ENCODE measurements at regions not wholly inside any gene's neighbourhood (a gene's known extent, or its start where the extent isn't known, plus 50 kb on each side); places are given as distances from the start of the nearest gene placed in this dataset.
"Not testable (repeated sequence)": the region's sequence is repeated elsewhere in the genome, so short reads cannot be mapped to it uniquely, and the experiment has no call there.

DNA sequence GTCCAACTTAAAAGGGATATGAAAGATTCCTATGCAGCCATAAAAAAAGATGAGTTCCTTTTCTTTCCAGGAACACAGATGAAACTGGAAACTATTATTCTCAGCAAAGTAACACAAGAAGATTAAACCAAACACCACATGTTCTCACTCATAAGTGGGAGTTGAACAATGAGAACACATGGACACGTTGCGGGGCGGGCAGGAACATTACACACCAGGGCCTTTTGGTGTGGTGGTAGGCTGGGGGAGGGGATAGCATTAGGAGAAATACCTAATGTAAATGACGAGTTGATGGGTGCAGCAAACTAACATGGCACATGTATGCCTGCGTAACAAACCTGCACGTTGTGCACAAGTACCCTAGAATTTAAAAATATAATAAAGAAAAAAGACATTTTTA is 516.1 kb downstream of the LRRC70 start:
- Mint-ChIP-seq H3K36me3 (no peaks in the 10 kb centered on the region), H3K27me3 (ENCODE audit: low read depth) (no peaks in the 10 kb centered on the region; the same call in 1 of the 2 replicates), H3K27ac (no peak overlapping the region), H3K9me3 (peaks cover 3% of the 10 kb centered on the region; the same call in 1 of the 2 replicates), H3K4me1 (peaks cover 6% of the 10 kb centered on the region), H3K4me3 (no peak overlapping the region)
- ATAC-seq (no peak), DNase-seq (ENCODE audit: low spot score) (no peak)
- TF ChIP-seq TEAD1 (CRISPR knock-in tag; IDR thresholded peaks at IDR 0.05) (no peak), NR2C2 (CRISPR knock-in tag; IDR thresholded peaks at IDR 0.05) (no peak), ZNF423 (CRISPR knock-in tag; IDR thresholded peaks at IDR 0.05) (no peak), KAT7 (CRISPR knock-in tag; IDR thresholded peaks at IDR 0.05; ENCODE audit: borderline replicate concordance) (no peak), HMGA2 (CRISPR knock-in tag; IDR thresholded peaks at IDR 0.05) (no peak), SMAD4 (CRISPR knock-in tag; IDR thresholded peaks at IDR 0.05) (no peak), NFE2L1 (CRISPR knock-in tag; IDR thresholded peaks at IDR 0.05) (no peak), EMX1 (CRISPR knock-in tag; IDR thresholded peaks at IDR 0.05) (no peak), ELF4 (CRISPR knock-in tag; IDR thresholded peaks at IDR 0.05; ENCODE audit: low read depth) (no peak)
- TF ChIP-seq, protein P1, sequence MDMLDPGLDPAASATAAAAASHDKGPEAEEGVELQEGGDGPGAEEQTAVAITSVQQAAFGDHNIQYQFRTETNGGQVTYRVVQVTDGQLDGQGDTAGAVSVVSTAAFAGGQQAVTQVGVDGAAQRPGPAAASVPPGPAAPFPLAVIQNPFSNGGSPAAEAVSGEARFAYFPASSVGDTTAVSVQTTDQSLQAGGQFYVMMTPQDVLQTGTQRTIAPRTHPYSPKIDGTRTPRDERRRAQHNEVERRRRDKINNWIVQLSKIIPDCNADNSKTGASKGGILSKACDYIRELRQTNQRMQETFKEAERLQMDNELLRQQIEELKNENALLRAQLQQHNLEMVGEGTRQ (CRISPR knock-in tag; IDR thresholded peaks at IDR 0.05), result no peak
- POLR2A ChIA-PET, result no interaction called here
- CTCF ChIA-PET, result no interaction called here

DNA sequence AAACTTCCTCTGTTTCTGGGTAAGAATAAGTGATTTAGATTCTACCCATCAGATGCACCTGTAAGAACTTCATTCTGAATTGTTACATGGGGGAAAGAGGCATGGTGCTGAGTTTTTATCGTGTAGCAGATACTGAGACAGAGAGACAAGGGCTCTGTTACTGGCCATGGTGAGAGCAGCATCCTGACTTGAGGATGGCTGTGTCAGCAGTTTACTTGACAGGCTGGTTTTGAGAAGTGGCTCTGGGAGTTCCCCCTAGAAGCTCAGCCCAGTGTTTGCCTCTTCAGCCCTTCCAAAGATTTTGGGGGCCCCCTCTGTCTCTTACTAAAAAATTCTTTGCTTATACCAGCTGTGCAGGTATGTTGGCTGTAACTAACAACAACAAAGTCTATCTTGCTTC is 510.5 kb downstream of the LRRC70 start:
- TF ChIP-seq PRDM15 (CRISPR knock-in tag; IDR thresholded peaks at IDR 0.05) (no peak), ZNF396 (CRISPR knock-in tag; IDR thresholded peaks at IDR 0.05; ENCODE audit: borderline replicate concordance) (no peak), SP1 (CRISPR knock-in tag; conservative IDR thresholded peaks at IDR 0.05) (no peak), ETV6 (CRISPR knock-in tag; IDR thresholded peaks at IDR 0.05) (no peak), USF1 (CRISPR knock-in tag; IDR thresholded peaks at IDR 0.05) (no peak)
- TF ChIP-seq, protein P2, sequence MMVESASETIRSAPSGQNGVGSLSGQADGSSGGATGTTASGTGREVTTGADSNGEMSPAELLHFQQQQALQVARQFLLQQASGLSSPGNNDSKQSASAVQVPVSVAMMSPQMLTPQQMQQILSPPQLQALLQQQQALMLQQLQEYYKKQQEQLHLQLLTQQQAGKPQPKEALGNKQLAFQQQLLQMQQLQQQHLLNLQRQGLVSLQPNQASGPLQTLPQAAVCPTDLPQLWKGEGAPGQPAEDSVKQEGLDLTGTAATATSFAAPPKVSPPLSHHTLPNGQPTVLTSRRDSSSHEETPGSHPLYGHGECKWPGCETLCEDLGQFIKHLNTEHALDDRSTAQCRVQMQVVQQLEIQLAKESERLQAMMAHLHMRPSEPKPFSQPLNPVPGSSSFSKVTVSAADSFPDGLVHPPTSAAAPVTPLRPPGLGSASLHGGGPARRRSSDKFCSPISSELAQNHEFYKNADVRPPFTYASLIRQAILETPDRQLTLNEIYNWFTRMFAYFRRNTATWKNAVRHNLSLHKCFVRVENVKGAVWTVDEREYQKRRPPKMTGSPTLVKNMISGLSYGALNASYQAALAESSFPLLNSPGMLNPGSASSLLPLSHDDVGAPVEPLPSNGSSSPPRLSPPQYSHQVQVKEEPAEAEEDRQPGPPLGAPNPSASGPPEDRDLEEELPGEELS (CRISPR knock-in tag; IDR thresholded peaks at IDR 0.05), result no peak
- no peaks in the 10 kb centered on the region; the same call in 1 of the 2 replicates for H3K27me3 Mint-ChIP-seq (ENCODE audit: low read depth)
- ATAC-seq (no peak), DNase-seq (ENCODE audit: low spot score) (no peak)
- no peak overlapping the region for H3K27ac Mint-ChIP-seq
- H3K4me1 Mint-ChIP-seq, result no peaks in the 10 kb centered on the region
- CTCF ChIA-PET, result no interaction called here
- POLR2A ChIA-PET, result no interaction called here
- no peak overlapping the region for H3K4me3 Mint-ChIP-seq
- peaks cover 12% of the 10 kb centered on the region for H3K9me3 Mint-ChIP-seq
- no peaks in the 10 kb centered on the region for H3K36me3 Mint-ChIP-seq

DNA sequence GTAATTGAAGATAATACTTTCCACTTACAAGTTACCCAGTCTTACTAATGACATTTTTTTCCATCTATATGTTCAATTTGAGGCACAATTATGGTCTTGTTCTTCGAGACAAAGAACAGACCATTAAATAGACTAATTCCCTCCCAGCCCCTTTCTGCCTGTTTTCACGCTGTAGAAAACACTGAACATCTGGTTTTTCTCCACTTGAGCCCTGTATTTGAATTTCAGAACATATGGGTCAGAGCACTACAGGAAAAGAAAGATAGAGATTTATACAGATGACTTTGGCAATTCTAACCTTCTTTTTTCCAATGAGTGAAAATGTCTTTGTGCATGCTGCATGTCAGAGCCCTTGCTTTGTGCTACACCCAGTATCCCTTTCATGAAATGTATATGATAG is 506.9 kb downstream of the LRRC70 start:
- DNase-seq (ENCODE audit: low spot score), result no peak
- no peak overlapping the region for H3K4me3 Mint-ChIP-seq
- ATAC-seq, result no peak
- CTCF ChIA-PET, result no interaction called here
- no peak overlapping the region for H3K27ac Mint-ChIP-seq
- peaks cover 10% of the 10 kb centered on the region for H3K9me3 Mint-ChIP-seq
- H3K27me3 Mint-ChIP-seq (ENCODE audit: low read depth), result no peaks in the 10 kb centered on the region
- POLR2A ChIA-PET, result no interaction called here
- no peaks in the 10 kb centered on the region for H3K36me3 Mint-ChIP-seq
- TF ChIP-seq ZNF671 (CRISPR knock-in tag; IDR thresholded peaks at IDR 0.05) (no peak), ZMAT4 (CRISPR knock-in tag; IDR thresholded peaks at IDR 0.05) (no peak), KAT7 (CRISPR knock-in tag; IDR thresholded peaks at IDR 0.05; ENCODE audit: borderline replicate concordance) (no peak)
- H3K4me1 Mint-ChIP-seq, result no peaks in the 10 kb centered on the region

- POLR2A ChIA-PET; H3K27me3 Mint-ChIP-seq (ENCODE audit: low read depth); H3K27ac Mint-ChIP-seq; CTCF ChIA-PET; H3K4me3 Mint-ChIP-seq; H3K36me3 Mint-ChIP-seq; H3K4me1 Mint-ChIP-seq; DNase-seq (ENCODE audit: low spot score); ATAC-seq: not testable (repeated sequence)
- peaks cover 20% of the 10 kb centered on the region for H3K9me3 Mint-ChIP-seq
Observed at GRCh38 chr5:63083689-63084088, 505.1 kb downstream of the LRRC70 start.
